GM18861 (cell line): ENCODE measurements at regions not wholly inside any gene's neighbourhood (a gene's known extent, or its start where the extent isn't known, plus 50 kb on each side); places are given as distances from the start of the nearest gene placed in this dataset.
"Not testable (repeated sequence)": the region's sequence is repeated elsewhere in the genome, so short reads cannot be mapped to it uniquely, and the experiment has no call there.

ENCODE experiments used
- ATAC-seq: cut with Tn5 transposase; IDR thresholded peaks from one replicate; pipeline ENCODE4 v1.9.1; 2021; ENCODE audit not compliant: unreplicated experiment

DNA sequence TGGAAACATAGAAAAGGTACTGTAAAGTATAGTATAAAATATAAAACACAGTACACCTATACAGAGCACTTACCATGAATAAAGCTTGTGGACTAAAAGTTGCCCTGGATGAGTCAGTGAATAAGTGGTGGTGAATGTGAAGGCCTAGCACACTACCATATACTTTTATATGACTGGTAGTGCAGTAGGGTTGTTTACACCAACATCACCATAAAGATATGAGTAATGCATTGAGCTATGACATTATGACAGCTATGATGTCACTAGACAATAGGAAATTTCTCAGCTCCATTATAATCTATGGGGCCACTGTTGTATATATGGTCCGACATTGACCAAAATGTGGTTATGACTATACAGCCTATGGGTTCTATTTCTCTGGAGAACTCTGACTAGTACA is 291.8 kb upstream of the ACTBL2 start:
- no peak for ATAC-seq

DNA sequence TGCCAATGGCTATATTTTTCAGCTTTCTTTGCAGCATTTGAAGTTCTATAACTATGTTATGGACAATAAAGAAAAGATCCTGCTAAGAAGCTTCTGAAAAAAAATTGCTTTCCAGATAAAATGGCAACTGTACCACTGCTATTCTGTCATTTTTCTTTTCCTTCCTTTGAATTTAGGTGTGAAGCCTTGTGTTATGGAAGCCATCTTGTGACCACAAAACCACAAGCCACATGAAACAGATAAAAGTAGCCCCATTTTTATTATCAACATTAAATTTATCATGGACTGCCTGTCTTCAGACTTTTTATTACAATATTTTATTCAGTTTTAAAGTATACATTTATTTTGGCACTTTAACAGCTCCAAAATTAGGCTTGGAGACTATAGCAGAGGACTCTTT is 289.9 kb upstream of the ACTBL2 start:
- no peak for ATAC-seq

DNA sequence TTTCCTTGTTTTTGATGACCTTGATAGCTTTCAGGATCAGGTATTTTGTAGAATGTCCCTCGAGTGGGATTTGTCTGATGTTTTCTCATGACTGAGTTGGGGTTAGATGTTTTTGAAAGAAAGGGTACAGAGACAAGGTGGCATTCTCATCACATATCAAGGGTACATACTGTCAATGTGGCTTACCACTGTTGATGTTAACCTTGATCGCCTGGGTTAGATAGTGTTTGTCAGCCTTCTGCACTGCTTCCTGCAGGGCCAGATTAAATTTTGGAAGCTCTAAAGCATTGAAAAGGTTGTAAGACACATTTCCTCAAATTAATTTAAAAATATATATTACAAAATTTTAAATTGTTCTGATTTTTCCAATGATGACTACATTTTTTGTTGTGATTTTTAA is 287.4 kb upstream of the ACTBL2 start:
- no peak for ATAC-seq

DNA sequence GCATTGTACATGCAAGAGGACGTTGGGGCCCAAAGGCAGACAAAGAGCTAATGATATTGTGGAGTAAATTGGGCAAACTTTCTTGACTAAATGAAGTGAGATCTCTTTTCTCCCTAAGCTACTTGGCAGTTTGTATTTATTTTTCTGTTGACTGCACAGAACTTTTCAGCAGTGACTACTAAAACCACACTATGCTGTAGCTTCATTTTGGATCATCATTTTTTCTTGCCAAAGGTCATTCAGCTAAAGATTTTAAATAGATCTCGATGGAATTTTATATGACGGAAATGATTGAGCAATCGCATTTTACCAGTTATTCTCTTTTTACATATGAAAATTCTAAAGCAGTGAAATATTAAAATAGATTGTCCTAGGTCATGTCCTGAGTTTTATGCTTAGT is 286.1 kb upstream of the ACTBL2 start:
- no peak for ATAC-seq

DNA sequence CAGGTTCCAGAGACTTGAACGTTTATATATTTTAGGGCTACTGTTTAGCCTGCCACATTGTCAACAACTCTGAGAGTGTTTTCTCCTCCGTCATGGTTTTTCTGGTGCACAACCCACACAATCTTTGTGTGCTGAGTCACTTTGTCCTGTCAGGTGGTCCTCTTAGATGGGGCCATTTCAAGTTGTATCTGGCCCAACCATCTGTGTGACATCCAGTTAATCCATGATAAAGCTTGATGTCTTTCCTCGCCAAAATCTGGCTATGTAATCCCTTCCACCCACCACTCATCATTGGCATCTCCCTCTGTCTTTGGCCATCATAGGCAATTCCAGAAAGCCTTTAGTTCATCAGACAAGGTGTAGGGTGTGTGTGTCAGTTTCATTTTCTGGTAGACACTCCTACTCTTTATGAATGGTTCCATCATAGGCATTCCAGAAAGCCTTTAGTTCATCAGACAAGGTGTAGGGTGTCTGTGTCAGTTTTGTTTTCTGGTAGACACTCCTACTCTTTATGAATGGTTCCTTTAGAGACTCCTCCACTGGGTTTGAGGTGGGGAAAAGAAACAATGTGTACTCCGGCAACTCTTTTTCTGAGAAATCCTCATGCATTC is 282.0 kb upstream of the ACTBL2 start:
- no peak for ATAC-seq

DNA sequence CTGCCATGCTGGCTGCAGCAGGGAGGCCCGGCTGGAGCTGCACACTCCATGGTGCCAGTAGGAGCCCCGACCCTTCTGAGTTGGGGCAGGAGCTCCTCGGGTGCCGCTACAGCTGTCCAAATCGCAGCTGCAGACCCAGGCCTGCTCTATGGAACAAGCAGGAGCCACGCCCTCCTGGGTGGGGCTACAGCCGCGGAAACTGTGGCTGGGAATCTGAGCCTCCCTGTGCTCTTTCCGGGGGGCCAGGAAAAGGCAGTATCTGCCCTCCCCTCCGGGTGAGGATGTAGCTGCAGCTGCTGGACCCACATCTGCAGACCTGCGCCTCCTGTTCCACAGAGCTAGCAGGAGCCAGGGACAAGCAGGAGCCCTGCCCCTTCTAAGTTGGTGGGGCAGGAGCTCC is 278.9 kb upstream of the ACTBL2 start:
- ATAC-seq: no peak

DNA sequence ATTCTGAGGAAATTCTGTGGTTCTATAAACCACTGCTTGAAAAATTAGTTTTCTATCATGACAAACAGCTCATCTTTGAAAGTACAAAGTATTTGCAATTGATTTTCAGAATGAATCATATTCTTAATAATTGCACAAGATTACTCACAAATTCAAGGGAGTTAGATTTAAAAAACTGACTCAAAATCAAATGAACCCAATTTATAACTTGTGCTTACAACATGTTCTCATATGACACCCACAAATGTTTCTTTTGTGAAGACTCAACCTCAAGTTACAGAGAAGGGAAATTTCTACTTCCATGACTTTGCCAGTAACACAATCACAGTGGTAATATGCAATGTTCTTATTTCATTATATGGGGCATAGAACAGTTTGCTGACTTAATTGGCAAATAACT is 272.0 kb upstream of the ACTBL2 start:
- ATAC-seq: no peak

DNA sequence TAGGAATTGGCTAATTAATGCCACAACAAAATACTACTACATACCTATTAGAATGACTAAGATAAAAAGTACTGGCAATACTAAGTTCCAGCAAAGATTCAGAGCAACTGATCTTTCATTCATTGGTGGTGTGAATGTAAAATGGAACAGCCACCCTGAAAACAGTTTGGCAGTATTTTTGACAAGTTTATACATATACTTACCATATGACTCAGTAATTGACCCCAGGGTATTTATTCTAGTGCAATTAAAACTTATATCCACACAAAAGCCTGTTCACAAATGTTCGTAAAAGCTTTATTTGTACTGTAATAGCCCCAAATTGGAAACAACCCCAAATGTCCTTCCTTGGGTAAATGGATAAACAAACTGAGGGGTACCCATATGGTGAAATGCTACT is 270.8 kb upstream of the ACTBL2 start:
- ATAC-seq: no peak

DNA sequence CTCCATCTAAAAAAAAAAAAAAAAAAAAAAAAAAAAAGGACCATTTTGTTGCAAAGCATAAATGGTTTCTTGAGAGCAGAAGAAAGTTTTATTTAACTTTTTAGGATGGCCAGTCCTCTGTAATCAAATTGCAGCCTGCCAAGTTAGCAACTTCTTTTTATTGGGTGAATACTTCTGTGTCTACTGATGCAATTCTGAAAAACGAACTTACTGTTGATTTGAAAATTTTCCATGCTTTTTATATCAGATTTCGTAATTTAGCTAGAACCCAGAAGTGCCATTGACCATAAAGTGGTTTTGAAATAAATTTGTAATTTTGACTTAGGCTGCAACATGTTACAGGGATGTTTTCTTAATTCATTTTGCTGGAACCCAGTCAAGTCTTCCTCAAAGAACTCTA is 269.1 kb upstream of the ACTBL2 start:
- no peak for ATAC-seq

DNA sequence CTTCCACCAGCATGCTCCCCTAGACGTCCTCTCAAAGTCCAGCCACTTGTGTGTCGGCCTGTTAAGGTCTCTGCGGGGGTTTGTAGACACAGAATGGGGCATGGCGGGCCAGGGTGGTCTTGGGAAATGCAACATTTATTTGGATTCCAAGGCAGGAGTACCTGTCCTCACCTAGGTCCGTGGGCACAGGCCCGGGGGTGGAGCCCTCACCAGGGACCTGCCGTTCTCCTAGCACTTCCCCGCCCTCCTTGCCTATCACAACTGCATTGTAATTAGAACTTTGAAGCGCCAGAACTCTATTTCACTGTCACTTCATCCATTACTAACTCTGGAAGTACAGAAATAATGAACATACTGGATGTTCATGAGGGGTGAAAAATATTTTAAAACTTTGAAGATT is 268.3 kb upstream of the ACTBL2 start:
- ATAC-seq: no peak

DNA sequence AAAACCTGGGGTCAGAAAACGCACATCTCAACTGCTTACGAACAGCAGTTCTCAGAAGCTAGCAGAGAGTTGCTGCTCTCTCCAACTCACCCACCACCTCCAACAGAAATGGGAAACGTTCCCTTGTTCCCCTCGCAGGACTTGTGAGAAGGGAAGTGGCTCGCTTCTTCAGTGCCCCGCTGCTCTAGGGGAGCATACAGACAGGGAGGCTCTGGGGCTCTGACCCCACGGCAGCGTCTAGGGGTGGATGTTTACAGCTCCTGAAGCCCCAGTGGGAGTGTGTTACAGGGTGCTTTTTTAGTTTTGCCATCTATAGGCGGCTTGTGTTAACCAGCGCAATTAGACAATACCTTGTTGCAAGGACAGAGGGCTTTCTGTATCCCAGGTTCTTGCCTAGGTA is 267.7 kb upstream of the ACTBL2 start:
- no peak for ATAC-seq

DNA sequence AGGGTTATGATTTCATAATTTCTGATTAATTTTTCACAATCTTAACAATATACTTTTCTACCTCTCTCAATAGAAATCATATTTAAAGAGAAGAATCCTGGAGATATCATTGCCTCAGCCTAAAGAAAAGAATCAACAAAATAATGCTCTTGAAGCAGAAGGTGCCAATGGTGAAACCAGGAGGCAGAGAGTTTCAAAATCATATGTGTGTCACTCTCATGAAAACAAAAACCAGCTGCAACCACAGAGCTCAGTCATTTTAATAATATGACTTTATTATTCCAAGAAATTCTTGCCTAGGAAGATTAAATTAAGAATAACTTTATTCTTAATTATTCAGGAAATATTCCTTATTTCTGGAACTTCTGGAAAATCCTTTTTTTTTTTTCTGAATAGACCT is 266.8 kb upstream of the ACTBL2 start:
- no peak for ATAC-seq

DNA sequence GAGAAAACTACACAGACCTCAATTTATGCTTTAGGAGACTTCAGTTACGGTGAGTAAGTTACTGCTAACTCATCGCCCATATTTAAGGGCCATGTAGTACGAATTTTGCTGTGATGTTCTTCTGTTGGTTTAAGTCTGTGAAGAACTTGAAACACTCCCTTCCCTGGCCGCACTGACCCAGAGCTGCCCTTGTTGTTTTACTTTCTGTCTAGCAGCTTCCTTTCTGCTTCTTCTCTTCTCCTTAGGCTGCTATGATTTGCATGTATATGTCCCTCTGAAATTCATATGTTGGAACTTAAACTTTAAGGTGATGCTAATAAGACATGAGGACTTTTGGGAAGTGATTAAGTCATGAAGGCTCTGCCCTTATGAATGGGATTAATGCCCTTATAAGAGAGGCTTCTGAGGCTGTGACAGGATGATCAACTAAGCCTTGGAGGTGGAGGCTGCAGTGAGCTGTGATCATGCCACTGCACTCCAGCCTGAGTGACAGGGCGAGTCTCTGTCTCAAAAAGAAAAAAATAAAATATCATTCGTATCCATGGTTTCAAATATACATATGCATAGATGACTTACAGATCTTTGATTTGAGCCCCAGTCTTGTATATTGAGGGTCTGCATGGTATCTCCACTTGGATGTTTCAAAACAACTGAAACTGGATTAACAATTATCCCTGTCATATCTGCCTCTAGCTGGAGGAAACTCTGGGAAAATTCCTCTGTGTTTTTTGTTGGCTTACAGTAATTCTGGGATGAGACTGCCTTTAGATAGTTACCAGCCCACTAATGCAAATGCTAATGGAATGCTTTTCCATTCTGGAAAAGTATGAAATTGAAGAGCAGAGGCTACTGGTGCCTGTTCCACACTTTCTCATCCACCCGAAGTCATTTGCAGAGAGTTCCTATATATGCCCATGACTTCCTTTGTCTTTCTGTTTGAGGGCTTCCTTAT is 263.4 kb upstream of the ACTBL2 start:
- no peak for ATAC-seq

DNA sequence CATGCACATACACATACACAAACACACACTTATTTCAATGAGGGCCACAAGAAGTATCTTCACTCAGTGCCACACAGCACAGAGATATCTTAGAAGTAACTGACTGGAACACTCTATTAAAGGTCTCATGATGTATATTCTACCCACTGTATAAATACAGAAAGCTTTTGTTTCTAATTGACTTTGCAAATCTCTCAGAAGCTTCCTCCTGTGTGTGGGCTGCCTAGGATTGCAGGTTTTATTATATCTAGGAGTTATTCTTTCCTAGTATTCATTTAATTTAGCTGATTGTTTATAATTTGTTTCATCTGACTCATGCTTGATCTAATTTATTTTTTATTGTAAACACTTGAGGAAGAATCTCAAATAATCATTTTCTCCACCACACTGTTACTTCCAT is 262.4 kb upstream of the ACTBL2 start:
- ATAC-seq: no peak

DNA sequence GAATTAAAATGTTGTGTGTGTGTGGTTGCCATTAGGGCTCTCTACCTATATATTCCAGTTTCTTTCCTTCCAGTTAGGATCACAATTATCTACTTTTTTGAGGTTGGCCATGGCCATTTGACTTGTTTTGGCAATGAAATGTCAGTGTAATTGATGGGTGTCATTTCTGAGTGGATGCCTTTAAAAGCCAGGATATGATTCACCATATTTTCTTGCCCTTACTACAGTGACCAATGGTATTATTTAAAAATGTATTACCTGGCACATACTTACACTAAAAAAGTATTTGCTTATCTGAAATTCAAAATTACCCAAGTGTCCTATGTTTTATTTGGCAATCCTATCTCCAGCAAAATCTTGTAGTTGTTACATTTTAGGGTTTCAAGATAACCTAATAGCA is 258.7 kb upstream of the ACTBL2 start:
- no peak for ATAC-seq

DNA sequence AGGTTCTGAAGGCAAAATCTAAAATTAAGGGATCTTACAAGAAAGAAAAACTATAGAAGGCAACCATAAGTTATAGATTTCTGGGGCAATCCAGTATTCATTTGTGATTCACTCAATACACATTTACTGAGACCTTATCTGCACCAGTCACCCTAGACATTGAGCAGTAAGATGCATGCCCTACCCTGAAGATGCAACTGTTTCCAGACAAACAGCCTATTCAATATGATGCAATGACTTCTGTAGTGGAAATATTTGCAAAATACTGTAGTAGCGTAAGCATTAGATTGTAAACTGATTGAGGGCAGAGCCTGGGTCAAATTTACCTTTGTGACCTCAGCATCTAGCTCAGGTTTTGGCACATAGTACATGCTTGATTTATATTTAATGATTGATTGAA is 256.2 kb upstream of the ACTBL2 start:
- ATAC-seq: no peak

DNA sequence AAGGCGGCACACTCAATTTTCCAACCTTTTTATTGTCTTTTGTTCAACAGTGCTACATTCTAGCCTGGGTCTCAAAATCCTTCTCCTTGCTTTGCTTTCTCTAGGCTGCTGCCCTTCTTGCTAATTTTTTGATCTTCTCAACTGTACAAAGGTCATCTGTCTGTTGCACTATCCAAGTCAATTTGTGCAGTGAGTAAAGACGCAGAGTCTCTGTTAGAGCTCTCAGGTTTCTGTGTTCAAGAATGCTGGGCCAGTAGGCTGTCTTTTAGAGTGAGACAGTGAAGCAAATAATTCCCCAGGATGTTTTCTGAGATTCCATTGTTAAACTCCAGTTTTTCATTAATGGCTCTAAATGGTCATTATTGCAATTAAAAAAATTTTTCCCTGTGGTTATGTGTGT is 255.7 kb upstream of the ACTBL2 start:
- ATAC-seq: no peak

DNA sequence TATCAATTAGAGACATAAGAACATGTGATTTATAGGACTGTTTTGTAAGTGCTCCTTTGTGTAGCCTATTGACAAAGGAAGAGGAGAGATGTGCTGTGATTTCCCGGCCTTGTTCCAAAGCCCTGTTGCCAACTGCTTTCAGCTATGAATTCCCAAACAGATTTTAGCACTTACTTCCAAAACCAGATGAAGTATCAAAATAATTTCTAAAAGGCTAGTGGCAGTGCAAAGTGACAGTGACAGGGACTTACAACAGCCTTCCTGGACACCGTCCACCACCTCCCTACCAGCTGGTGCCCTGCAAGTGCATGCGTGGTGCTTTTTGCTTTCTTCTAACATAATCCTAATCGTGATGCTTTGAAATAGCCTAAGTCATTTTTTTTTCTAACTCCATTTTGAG is 254.1 kb upstream of the ACTBL2 start:
- ATAC-seq: no peak

DNA sequence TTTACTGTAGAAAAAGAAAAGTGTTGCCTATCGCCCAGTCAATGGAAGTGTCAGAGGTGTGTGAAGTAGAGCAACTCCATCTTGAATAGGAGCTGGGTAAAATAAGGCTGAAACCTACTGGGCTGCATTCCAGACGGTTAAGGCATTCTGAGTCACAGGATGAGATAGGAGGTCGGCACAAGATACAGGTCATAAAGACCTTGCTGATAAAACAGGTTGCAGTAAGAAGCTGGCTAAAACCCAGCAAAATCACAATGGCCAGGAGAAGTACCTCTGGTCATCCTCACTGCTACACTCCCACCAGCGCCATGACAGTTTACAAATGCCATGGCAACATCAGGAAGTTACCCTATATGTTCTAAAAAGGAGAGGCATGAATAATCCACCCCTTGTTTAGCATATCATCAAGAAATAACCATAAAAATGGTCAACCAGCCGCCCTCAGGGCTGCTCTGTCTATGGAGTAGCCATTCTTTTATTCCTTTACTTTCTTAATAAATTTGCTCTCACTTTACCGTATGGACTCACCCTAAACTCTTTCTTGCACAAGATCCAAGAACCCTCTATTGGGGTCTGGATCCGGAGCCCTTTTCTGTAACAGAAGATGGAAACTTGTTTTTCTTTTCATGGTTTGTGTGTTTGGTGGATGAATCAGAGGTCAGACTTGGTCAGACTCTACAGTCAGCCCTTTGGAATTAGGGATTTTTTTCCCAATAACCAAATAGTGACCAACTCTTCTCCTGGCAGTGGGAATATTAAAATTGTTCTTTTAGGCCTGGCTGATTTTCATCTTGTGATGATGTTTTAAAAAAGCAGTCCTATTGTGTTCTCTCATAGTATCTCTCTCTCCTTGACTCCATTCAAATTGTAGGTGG is 252.9 kb upstream of the ACTBL2 start:
- ATAC-seq: not testable (repeated sequence)

DNA sequence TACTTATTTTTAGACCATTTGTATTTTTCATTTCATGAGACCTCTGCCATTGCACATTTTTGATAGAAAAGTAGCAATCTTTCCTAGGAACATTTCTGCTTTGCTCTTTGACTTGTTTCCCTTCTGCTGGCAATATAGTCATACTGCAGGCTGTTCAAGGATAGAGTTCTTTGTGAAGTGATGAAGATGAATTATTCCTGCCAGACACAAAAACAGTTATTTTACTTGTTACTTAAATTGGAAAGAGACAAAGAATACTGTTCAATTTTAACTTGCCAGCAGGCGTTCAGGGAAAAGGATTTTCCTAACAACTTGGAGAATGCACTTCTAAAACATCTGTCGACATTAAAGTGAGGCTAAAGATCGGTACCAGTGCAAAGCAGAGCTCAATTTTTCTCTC is 251.7 kb upstream of the ACTBL2 start:
- ATAC-seq: no peak

DNA sequence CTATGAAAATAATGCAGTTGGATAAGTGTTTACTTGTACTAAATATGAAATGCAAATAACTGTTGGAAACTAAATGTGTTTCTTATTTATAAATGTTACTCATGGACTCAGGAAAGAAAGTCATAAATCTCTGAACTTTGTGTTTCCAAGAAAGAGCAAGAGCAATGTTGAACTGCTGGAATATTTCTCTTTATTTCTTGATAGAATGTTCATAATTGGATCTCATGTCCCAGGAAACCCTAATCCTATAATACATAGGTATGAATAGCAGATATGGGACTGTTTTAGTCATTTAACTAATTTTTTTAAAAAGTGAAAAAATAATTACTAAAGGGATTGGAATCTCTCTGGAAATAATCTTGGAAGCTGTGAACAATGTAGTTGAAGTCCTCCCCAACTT is 245.0 kb upstream of the ACTBL2 start:
- ATAC-seq: no peak
